ENCODE measurements at regions not wholly inside any gene's neighbourhood (a gene's known extent, or its start where the extent isn't known, plus 50 kb on each side); places are given as distances from the start of the nearest gene placed in this dataset.
"Not testable (repeated sequence)": the region's sequence is repeated elsewhere in the genome, so short reads cannot be mapped to it uniquely, and the experiment has no call there.

DNA sequence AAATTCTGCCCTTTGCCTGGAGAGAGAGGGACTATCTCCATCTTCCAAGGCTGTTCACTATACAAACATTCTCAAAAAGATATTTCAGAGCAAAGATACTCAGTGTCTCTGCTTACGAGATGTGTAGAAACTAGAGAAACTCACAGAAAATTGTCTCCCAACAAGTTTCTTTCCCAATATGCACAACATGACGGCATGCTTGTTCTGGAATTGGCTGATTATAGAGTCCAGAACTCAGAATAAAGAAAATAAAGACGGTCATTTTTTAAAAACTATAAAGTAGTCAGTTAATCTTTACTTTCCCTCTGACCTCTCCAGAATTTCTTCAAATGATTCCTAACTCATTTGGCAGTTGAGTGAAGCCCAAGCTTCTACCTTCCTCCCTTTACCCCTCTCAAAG lies 285.5 kb upstream of the KLF3 start:
- no peak for DNase-seq (ENCODE audit: low read depth)

DNA sequence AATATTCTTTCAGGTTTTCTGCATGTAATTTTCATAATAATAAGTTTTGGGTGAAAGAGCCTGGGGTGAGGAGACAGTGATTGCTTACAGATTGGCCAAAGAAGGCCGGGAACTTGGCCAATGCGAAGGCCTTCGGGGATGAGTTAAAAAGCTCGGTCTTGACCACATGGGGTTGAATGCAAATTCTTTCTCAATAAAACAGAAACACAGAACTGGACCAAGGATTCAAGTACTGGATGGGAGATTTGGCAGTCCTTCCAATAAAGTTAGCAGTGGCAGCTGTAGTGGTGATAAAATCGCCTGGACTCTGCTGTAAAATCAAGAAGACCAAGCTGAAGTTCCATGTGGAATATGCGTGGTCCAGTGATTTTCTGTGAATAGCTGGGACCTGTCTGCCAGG lies 282.2 kb upstream of the KLF3 start:
- DNase-seq (ENCODE audit: low read depth): no peak

- DNase-seq (ENCODE audit: low read depth): no peak
Observed at GRCh38 chr4:38382520-38382919, 281.5 kb upstream of the KLF3 start.

- DNase-seq (ENCODE audit: low read depth): no peak
Observed at GRCh38 chr4:38383646-38384121, 280.3 kb upstream of the KLF3 start.

GRCh38 chr4:38385093-38386004 lies 278.6 kb upstream of the KLF3 start:
- DNase-seq (ENCODE audit: low read depth): no peak

DNA sequence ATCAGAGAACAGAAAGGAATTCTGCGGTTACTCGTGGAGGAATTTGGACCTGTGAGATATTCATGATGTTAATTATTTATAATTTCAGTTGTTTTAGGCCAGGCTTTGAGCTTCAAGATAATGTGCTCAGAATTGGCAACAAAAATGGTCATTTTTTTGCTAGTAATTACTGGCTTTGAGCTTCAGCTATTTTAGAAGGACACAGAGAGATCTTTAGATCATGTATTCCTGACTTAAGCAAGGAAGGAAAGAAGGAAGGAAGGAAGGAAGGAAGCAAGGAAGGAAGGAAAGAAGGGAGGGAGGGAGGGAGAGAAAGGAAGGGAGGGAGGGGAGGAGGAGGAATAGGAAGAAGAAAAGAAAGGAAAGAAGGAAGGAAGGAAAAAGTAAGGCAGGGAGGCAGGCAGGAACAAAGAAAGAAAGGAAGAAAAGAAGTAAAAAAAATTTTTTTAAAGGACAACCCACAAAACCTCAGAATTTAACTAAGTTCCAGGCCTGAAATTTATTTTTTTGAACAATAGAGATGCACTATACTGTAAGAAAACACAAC lies 277.9 kb upstream of the KLF3 start:
- DNase-seq (ENCODE audit: low read depth): no peak

DNA sequence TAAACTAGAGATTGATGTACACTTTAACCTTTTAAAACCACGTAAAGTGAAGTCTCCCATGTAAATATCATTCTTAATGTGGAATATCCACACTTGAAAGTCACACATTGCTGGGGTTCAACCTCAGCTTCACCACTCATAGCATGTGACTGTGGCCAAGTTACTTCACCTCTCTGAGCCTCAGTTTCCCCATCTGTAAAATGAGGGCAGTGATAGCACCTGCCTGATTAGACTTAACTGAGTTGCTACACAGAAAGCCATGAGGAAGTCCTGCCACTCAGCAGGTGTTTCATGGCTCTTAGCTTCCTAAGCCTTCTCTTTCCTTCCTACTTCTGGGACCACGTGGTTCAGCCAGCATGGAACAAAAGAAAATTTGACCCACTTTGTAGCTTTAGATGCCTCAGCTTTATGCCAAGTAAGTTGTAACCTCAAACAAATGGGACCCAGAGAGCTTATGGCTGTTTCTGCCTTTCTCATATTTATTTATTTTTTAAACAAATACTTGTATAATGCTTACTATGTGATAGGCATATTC lies 277.3 kb upstream of the KLF3 start:
- DNase-seq (ENCODE audit: low read depth): no peak

DNA sequence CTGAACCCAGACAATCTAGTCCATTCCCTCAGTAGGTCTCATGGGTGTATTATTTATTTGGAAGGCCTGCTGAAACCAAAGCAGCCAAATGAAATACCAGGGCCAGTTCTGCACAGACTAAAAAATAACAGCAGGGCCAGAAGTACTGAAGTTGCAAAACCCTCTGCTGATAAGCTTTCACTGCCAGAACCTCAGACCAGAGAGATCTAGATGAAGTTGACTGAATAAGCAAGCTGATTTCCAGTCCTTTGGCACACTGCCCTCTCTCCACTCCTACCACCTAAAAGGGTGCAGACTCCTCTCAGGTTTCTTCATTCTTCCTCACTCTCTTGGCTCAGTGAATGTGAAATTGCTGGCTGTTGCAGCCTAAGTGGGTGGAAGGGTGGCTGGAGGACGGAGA lies 276.7 kb upstream of the KLF3 start:
- DNase-seq (ENCODE audit: low read depth): no peak

GRCh38 chr4:38387819-38388218 lies 276.2 kb upstream of the KLF3 start:
- no peak for DNase-seq (ENCODE audit: low read depth)

DNA sequence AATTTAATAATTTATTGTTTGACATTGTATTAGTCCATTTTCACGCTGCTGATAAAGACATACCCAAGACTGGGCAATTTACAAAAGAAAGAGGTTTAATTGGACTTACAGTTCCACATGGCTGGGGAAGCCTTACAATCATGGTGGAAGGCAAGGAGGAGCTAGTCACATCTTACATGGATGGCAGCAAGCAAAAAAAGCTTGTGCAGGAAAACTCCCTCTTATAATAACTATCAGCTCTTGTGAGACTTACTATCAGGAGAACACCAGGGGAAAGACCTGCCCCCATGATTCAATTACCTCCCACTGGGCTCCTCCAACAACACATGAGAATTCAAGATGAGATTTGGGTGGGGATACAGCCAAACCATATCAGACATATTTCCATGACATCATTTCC lies 275.1 kb upstream of the KLF3 start:
- not testable (repeated sequence) for DNase-seq (ENCODE audit: low read depth)

GRCh38 chr4:38390969-38391545 lies 272.9 kb upstream of the KLF3 start:
- no peak for DNase-seq (ENCODE audit: low read depth)

GRCh38 chr4:38392223-38392855 lies 271.7 kb upstream of the KLF3 start:
- DNase-seq (ENCODE audit: low read depth): no peak

- DNase-seq (ENCODE audit: low read depth): no peak
Observed at GRCh38 chr4:38396091-38396490, 267.9 kb upstream of the KLF3 start.

- no peak for DNase-seq (ENCODE audit: low read depth)
Observed at GRCh38 chr4:38396845-38397547, 267.0 kb upstream of the KLF3 start.

DNA sequence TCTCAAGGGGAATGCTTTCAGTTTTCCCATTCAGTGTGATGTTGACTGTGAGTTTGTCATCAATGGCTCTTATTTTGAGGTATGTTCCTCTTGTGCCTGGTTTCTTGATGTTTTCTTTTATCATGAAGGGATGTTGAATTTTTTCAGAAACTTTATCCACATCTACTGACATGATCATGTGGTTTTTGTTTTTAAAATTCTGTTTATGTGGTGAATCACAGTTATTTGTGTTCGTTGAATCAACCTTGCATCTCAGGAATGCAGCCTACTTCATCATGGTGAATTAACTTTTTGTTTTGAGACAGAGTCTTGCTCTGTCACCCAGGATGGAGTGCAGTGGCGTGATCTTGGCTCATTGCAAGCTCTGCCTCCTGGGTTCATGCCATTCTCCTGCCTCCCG lies 263.1 kb upstream of the KLF3 start:
- DNase-seq (ENCODE audit: low read depth): no peak

GRCh38 chr4:38406243-38406642 lies 257.8 kb upstream of the KLF3 start:
- no peak for DNase-seq (ENCODE audit: low read depth)

- no peak for DNase-seq (ENCODE audit: low read depth)
Observed at GRCh38 chr4:38409852-38410251, 254.1 kb upstream of the KLF3 start.

DNA sequence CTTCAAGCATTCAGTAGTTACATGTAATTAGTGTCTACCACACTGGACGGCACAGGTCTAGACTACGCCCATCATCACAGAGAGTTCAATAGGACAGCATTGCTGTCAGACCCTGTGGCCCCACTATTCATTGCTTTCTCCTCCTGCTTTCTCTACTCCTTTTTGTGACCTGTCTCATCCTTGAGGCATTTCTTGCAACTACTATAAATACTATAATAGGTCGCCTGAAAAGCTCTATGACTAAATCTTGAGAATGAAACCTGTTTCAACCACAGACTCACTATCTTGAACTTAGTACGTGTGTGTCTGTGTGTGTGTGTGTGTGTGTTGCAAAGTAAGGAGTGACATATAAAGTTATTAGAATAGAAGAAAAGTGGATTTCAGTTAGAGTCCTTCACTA lies 252.9 kb upstream of the KLF3 start:
- no peak for DNase-seq (ENCODE audit: low read depth)

DNA sequence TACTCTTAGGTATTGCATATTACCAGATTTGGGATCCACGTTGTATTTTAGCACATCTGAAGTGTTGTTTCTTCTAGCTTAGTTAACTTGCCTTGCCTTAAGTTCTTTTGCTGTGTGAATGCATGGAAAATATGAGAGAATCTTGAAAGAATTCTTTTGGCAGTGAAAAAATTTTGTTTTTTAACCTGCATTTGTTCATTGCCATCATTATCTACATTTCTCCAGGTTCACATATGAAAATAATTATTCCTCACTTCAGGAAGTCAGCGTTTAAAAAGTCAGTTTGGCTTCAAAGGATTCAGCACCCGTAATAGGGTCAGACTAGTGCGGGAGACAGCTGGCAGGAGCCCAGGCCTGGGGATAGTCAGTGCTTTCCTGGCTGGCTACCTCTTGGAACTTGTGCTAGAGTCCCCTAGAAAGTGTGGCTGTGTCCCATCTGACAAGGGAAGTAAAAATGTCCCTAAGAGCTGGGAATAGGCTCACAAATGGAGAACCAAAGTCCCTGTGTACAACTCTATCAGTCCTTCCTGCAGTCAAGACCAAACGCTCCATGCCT lies 251.9 kb upstream of the KLF3 start:
- DNase-seq (ENCODE audit: low read depth): no peak

GRCh38 chr4:38413524-38414341 lies 250.3 kb upstream of the KLF3 start:
- DNase-seq (ENCODE audit: low read depth): no peak

All from Daoy (cell line).